Esophagus squamous epithelium (tissue), 4 donors: ENCODE measurements at regions not wholly inside any gene's neighbourhood (a gene's known extent, or its start where the extent isn't known, plus 50 kb on each side); places are given as distances from the start of the nearest gene placed in this dataset.

Experiments used
- CTCF ChIP-seq, 6 experiments: fragments of 450-650 bp in 4 of 6; fragments of 200-600 bp in 2 of 6; sonication (generic) in 2 of 6; IDR thresholded peaks; one replicate each; pipeline ENCODE4 v1.5.1; 2016 to 2019; ENCODE audit warnings: antibody characterized with exemption in 6 of 6, mild to moderate bottlenecking in 4 of 6, moderate library complexity in 4 of 6
- POLR2A ChIP-seq, 4 donors: fragments of 450-650 bp; IDR thresholded peaks; one replicate each; pipeline ENCODE4 v1.6.1; 2017; ENCODE audit warnings: antibody characterized with exemption in 4 of 4, mild to moderate bottlenecking in 4 of 4, moderate library complexity in 3 of 4

GRCh38 chr10:91162495-91163268 is 57.8 kb upstream of the PCGF5 start:
- TF ChIP-seq CTCF (IDR thresholded peaks at IDR 0.05) (no peak), POLR2A (IDR thresholded peaks at IDR 0.05) (peak in 2 of 4 donors; percentile 45 to 61)
